ENCODE measurements at regions not wholly inside any gene's neighbourhood (a gene's known extent, or its start where the extent isn't known, plus 50 kb on each side); places are given as distances from the start of the nearest gene placed in this dataset.

DNA sequence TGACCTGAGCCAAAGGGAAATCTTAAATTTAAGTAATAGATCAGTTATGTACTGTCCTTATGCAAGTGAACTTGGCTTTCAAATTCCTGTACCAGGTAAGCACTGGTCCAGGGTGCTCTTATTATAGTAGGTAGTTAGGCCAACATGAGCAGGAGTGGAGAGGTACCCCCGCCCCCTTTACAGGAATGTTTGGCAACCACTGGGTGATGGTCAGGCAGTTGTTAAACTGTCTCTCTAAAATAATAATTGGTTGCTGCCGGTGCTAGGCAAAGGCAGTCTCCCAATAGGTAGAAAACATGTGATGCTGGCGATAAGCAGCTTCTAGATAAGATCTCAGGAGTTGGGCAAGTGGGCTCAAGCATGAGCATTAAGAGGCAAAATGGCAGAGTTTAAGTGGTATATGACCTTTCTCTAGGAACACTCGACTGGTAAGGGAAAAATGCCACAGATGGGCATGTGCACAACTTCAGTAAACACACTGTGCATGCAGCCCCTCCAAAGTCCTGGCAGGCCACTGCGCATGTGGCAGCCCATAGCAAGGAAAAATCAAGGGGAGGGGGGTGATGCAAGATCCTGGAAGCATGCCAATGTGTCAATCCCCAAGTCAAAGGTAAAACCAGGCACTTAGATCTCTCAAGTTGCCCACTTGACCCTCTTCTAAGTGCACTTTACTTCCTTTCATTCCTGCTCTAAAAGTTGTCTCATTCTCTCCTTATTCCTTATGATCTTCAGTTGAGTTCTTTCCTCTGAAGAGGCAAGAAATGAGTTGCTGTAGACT lies 1239.7 kb downstream of the C4orf33 start:
- no peak for DNase-seq (ENCODE audit: low read depth)

GRCh38 chr4:130336585-130337217 lies 1240.7 kb downstream of the C4orf33 start:
- peak; percentile 17 for DNase-seq (ENCODE audit: low read depth)

DNA sequence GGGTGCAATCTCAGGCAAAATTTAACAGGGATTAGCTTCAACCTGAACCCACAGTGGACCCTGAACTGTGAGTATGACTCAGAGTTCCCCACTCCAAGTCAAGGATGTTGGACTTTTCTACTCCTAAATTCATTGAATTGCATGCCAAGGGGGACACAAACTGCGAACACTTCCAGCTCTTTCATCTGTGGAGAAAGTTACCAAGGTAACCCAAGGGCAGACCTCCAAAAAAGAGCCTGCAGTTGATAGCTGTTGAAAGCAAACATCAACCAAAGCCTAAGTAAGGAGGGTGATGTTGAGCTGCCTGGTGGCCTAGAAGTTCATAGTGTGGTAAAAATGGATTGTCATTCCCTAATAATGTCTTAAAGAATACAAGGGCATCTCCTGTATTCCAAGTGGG lies 1242.9 kb downstream of the C4orf33 start:
- DNase-seq (ENCODE audit: low read depth), result no peak

DNA sequence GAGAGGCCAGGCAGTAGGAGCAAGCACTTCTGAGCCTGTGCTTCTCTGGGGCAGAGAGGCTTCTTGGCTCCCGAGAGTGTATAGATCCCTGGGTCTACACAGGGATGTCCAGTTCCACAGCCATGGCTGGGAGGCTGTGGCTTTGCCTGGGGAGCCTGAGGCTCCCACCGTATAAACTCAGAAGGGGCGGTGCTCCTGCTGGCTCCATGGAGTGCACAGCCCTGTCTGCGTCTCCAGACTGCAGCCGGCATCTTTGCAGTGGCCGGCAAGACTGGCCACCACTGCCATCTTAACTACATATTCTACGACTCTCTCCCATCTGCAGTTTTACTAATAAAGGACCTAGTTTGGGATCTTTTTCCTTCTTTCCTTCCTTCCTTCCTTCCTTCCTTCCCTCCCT lies 1253.8 kb downstream of the C4orf33 start:
- no peak for DNase-seq (ENCODE audit: low read depth)

GRCh38 chr4:130356873-130357272 lies 1260.9 kb downstream of the C4orf33 start:
- no peak for DNase-seq (ENCODE audit: low read depth)

GRCh38 chr4:130359542-130359941 lies 1263.6 kb downstream of the C4orf33 start:
- DNase-seq (ENCODE audit: low read depth), result peak; percentile 26

DNA sequence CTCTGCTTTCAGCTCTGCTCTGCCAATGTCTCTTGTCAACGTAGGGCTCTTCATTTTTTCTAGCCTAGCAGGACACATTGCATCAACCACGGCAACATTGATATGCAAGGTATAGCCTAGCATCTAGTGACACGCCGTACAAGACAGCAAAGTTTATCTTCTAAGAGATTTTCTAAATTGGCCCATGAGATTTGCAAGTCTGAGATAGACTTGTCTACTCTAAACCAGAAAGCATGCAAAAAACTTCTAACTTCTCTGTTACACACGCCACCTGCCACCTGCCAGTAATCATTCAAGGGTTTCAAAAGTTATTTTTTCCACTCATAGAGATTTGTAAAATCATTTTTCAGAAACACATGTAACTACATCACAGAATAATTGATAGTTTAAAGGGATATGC lies 1265.7 kb downstream of the C4orf33 start:
- DNase-seq (ENCODE audit: low read depth), result no peak

DNA sequence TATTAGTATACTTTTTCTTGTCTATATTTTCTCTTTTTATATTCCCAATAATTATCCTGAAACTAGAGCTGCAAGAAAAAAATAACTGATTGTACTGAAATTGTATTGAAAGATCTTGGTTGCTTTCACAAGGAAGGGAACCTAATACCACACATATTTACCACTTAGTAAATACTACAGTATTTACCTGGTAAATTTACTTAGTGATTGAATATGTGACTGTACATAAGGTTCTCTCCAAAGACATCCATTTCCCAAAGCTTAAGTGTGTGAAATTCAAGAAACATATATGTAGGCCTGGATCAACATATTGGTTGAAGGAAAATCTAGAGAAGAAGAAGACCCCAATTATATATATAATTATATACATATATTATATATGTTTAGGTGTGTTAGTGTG lies 1272.7 kb downstream of the C4orf33 start:
- no peak for DNase-seq (ENCODE audit: low read depth)

GRCh38 chr4:130393231-130393630 lies 1297.3 kb downstream of the C4orf33 start:
- DNase-seq (ENCODE audit: low read depth), result no peak

- no peak for DNase-seq (ENCODE audit: low read depth)
These were observed 1297.7 kb downstream of the C4orf33 start for GRCh38 chr4:130393642-130394041.

DNA sequence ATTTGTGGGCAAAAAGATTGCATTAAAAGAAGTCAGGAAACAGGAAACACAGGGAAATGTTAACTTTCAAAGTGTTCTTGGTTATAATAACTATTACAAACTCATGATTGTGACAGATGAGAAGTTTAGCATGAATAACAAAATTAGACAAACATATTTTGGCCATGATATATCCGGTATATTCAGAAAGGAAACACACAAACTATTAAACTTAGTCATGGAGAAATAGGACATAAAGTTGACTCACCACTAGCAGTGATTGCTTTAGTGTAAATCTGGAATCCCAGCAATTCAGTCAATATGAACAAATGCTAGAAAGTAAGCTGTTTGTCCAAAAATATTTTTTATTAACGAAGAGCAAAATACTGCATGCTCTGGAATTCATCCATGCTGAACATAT lies 1299.9 kb downstream of the C4orf33 start:
- peak; percentile 59 for DNase-seq (ENCODE audit: low read depth)

GRCh38 chr4:130403221-130403620 lies 1307.3 kb downstream of the C4orf33 start:
- DNase-seq (ENCODE audit: low read depth), result no peak

DNA sequence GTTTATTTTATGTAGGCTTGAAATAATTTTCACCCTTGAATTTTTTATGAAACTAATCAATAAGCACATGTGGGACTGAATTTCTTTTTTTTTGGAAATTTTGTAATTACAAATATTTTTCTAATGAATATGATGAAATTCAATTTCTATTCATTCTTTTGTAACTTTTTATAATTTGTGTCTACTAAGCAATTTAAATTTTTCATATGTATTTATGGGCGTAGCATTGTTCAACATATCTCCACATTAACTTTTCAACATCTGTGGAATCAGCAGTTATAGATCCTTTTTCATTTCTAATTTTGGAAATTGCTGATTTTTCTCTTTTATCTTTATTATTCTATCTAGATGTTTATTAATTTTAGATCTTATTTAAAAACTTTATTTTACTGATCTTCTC lies 1320.3 kb downstream of the C4orf33 start:
- no peak for DNase-seq (ENCODE audit: low read depth)

DNA sequence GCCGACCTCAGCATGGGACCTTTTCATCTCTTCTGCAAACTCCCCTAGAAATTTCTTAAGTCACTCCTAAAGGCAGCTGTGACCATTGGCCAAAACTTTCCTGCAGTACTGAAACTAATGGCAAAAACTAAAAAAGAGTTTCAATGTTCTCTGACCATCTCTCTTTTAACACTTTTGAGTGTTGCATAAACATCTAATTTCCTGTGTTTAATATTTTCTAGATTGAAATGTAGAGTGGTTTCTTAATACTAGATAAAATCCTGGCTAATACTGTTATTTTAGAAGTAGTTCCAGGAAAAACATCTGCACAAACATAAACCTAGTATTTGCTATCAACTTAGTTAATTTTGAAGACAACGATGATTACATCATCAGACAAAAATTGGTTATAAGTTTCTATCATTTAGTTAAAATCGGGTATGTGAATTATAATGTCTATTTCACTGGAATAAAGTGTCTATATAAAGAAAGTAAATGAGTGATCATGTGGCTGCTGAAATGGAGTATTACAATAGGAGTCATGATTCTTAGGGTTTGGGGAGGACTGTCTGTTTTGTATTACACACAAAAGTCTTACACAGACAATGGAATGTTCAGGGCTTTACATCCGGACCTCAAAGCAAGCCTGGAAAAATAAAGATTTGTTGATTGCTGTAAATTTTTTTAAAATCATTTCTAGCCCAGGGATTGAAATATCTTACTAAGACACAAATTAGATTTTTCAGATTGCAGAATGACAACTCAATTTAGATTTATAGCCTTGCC lies 1323.4 kb downstream of the C4orf33 start:
- DNase-seq (ENCODE audit: low read depth), result peak; percentile 2

DNA sequence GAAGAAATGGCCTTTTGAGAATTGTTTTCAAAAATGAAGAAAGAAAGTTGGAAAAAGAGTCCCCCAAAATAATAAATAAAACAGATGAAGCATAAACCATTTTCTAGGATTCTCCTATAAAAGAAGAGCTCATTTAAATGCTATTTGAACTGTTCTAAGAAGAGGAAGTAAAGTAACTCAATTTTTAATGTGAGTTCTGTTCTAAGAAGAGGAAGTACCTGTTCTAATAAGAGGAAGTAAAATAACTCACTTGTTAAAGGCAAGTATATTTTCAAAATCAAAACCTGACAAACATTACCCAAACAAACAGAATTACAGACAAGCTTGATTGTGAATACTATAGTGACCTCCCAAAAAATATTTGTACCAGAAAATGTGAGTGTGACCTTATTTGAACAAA lies 1326.3 kb downstream of the C4orf33 start:
- no peak for DNase-seq (ENCODE audit: low read depth)

DNA sequence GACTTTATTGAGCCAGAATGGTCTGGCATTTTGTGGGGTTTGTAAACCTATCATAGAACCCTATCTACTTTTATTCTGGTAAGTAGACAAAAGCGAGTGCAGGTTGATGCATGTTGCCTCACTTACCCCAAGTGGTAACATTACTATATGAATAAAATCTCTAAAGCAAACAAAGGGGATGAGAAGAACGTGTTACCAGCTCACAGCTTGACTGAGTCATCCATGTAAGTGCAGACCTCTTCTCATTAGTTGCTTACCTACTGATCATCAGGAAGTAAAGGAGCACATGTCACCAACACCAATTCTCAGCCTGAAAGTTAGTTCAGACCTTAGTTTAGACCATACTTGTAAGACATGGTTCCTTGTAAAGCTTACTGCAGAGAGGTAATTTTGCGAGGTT lies 1328.3 kb downstream of the C4orf33 start:
- no peak for DNase-seq (ENCODE audit: low read depth)

- DNase-seq (ENCODE audit: low read depth), result no peak
These were observed 1336.3 kb downstream of the C4orf33 start for GRCh38 chr4:130432289-130432688.

DNA sequence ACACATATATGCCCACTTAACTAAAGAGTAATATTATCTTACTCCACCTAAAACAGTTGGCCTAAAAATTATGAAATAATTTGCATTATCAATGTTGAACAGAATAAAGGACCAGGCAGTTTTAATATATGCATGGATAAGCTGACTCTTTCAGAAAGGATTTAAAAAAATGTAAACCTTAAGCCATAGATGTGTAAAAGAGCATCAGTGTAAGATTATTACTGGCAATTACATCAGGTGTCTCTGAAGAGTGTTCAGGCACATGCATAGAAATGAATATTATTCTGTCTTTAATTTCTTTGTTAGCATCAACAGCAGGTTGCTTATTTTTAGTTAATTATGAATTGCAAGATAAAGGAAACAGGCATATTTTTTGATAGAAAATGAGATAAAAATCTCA lies 1353.8 kb downstream of the C4orf33 start:
- no peak for DNase-seq (ENCODE audit: low read depth)

GRCh38 chr4:130468340-130468739 lies 1372.4 kb downstream of the C4orf33 start:
- DNase-seq (ENCODE audit: low read depth), result no peak

DNA sequence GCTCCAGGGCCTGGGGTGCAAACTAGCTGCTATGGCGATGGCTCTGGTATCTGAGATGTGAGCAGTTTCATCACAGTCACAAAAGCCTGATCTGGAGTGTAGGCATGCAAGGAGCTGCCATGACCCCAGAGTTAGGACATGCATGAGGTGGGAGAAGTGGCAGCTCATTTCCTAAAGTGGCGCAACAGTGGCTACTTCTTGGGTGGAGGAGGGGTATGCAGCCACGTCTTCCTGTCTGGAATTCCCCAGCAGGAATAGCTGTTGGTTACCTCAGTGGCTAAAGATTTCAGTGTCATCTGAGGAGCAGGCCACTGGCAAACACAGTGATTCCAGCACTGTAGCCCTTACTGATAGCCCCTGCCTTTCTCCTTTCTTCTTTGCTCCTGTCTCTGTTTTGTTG lies 1382.5 kb downstream of the C4orf33 start:
- DNase-seq (ENCODE audit: low read depth), result no peak

GRCh38 chr4:130479020-130479419 lies 1383.1 kb downstream of the C4orf33 start:
- no peak for DNase-seq (ENCODE audit: low read depth)

GRCh38 chr4:130479674-130480073 lies 1383.7 kb downstream of the C4orf33 start:
- no peak for DNase-seq (ENCODE audit: low read depth)

DNA sequence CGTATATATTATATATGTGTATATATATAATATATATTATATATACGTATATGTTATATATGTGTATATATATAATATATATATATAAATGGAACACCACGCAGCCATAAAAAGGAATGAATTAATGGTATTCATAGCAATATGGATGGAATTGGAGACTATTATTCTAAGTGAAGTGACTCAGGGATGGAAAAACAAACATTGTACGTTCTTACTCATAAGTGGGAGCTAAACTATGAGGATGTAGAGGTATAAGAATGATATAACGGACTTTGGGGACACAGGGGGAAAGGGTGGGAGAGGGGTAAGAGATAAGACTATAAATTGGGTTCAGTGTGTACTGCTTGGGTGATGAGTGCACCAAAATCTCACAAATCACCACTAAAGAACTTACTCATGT lies 1388.9 kb downstream of the C4orf33 start:
- DNase-seq (ENCODE audit: low read depth), result no peak

Measured in fibroblast of the conjunctiva (primary cell).